Activated CD8-positive, alpha-beta memory T cell treated with anti-CD3 and anti-CD28 coated beads, Interleukin-2, amount 50 U/mL, for 48 hours (primary cell): ENCODE measurements at regions not wholly inside any gene's neighbourhood (a gene's known extent, or its start where the extent isn't known, plus 50 kb on each side); places are given as distances from the start of the nearest gene placed in this dataset.

ENCODE experiments used
- DNase-seq: peaks from one replicate; pipeline ENCODE4 v3.0.0-alpha.2; 2020

DNA sequence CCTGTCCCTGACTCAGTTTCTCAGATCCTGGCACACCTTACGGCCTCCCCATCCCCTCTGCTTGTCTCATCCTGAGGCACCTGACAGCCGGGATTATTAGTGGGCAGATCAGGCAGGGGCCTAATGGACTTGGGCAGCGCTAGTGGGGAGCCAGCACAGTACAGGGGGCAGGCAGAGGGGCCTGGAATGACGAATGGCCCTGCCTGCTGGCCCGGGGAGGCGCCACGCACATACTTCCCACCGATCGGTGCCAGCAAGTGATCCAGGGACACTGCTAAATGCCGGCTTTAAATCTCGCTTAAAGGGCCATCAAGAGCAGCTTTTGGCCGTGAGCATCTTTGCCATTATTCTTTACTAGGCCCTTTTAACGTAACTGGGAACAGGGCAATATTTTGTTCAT lies 188.4 kb downstream of the DHX35 start:
- DNase-seq, result no peak

GRCh38 chr20:39146394-39146793 lies 184.2 kb downstream of the DHX35 start:
- DNase-seq, result no peak

- DNase-seq, result no peak
Observed at GRCh38 chr20:39145921-39146320, 183.8 kb downstream of the DHX35 start.

GRCh38 chr20:39144757-39145156 lies 182.6 kb downstream of the DHX35 start:
- DNase-seq, result no peak

- no peak for DNase-seq
Observed at GRCh38 chr20:39142407-39143096, 180.4 kb downstream of the DHX35 start.

DNA sequence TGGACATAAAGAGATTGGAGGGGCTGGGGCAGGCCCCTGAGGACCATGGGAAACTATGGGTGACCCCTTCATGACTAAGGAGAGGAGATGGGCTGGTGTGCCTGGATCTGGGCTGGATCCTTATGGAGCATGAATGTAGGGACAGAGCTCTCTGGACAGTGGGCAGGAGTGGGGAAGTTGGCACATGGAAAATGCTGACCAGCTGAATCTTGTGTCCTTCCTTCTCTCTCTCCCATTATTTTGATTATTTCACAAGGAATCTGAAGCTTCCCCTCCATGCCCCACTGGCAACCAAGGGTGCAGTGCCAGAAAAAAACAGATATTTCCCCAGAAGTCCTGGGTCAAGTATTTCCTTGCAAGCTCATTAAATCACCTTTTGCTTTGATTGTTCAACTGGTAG lies 175.2 kb downstream of the DHX35 start:
- no peak for DNase-seq

GRCh38 chr20:39136798-39137197 lies 174.7 kb downstream of the DHX35 start:
- DNase-seq, result no peak

- no peak for DNase-seq
Observed at GRCh38 chr20:39135885-39136544, 173.9 kb downstream of the DHX35 start.

DNA sequence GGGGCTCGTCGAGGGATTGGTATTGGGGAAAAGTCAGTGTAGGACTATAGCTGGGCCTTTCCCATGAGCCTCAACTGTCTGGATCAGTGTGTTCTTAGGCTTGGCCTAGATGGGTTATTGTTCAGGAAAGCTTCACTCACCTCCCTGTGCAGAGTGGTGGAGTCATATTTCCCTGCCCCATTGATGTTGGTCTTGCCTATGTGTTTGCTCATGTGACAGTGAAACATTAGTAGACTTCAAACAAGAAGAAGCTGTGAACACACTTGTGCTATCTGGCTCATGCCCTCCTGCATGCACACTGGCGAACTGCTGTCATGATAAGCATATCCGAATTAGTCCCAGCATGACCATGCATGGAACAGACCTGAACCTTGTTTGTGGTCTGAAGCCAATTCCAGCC lies 171.1 kb downstream of the DHX35 start:
- no peak for DNase-seq

DNA sequence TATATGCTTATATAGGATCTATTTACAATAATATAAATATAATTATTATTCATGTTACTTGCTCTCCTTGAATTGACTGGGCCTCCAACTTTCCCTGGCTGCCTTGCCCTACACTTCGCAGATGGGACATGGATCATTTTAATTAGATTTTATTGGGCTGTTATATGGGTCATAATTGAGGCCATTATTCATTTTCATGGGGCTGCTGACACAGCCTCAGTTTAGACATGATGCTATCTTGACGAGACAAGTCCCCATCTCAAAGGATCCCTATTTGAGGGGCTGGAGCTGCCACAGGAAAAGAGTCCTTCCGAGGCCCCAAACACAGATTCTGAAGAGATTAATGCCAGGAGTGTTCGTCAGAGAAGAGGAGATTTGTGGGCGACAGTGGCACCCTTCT lies 170.4 kb downstream of the DHX35 start:
- DNase-seq, result no peak

GRCh38 chr20:39132093-39132492 lies 169.9 kb downstream of the DHX35 start:
- DNase-seq, result no peak

GRCh38 chr20:39130627-39131026 lies 168.5 kb downstream of the DHX35 start:
- DNase-seq, result no peak

DNA sequence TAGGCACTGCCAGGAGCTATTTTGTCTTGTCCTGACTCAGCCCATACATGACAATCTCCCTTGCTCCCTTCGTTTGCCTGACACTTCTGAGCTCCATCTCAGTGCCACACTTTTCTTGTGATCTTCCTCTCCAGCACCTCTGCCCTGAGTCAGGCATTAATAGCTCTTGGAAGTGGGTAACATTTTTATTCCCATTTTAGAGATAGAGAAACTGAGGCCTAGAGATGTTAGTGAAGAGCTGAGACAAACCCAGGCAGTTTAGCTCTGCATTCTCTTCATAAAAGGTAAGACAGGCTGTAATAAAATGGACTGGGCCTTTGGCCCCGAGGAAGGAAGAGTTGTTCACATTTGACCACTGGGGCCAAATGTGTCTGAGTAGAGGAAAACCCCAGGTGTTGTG lies 167.4 kb downstream of the DHX35 start:
- no peak for DNase-seq

DNA sequence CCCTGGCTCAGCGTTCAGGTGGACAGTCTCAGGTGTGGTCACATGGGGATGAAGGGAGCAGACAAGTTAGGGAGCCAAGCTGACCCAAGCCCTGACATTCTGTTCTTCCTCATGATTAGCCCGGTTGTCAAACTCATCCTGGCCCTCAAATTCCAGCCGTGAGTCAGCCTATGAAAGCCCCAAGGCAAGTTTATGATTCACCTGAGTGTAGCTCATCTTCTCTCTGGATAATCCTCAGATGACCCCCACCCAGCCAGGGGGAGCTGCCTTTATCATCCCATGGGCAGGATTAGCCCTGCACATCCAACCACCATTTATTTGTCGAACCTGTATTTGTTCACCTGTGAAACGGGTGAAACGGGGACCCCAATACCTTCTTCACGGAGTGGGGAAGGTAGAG lies 161.9 kb downstream of the DHX35 start:
- no peak for DNase-seq

GRCh38 chr20:39123185-39123557 lies 161.0 kb downstream of the DHX35 start:
- DNase-seq, result no peak

- no peak for DNase-seq
Observed at GRCh38 chr20:39117491-39117890, 155.3 kb downstream of the DHX35 start.

DNA sequence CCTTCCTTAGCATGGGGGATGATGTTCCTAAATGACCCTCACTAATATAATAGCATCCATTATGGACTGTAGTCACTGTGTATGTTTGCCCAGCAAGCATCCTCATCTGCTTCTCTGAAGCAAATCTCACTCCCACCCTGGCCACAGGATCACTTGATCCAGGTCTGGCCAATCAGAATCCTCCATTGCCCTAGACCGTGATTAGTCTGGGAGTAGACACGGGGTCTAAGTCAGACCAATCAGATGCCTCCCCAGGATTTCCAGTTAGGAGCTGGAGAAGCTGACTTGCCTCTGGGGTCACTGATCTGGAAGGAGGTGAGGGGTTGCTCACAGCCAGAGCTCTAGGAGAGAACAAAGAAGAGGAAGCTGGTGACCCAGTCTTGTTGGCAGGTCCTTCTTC lies 153.9 kb downstream of the DHX35 start:
- no peak for DNase-seq

- no peak for DNase-seq
Observed at GRCh38 chr20:39112178-39112743, 150.1 kb downstream of the DHX35 start.

- no peak for DNase-seq
Observed at GRCh38 chr20:39111359-39112177, 149.4 kb downstream of the DHX35 start.

GRCh38 chr20:39110819-39111136 lies 148.6 kb downstream of the DHX35 start:
- DNase-seq, result no peak

GRCh38 chr20:39109933-39110818 lies 148.0 kb downstream of the DHX35 start:
- DNase-seq, result no peak

DNA sequence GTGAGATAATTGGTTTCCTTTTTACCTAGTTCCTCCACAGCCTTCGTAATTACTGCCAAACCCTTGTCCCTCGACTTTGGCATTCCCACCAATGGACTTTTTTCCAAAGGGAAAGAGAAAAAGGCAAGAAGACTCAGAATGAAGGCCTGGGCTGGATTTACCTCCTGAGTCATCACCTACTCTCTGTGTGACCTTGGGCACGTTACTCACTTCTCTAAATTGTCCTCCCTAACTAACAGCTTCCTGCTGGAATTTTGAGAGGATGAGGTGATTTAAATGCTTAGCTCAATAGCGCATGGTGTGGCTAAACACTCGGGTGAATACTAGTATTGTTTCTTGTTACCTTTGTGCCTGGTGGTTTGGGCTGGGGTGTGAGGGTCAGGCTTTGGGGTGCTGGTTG lies 146.6 kb downstream of the DHX35 start:
- no peak for DNase-seq

- no peak for DNase-seq
Observed at GRCh38 chr20:39107741-39108140, 145.6 kb downstream of the DHX35 start.
